Caco-2 (cell line): ENCODE measurements at regions not wholly inside any gene's neighbourhood (a gene's known extent, or its start where the extent isn't known, plus 50 kb on each side); places are given as distances from the start of the nearest gene placed in this dataset.

Source experiments
- BruUV-seq: library from RNA; stranded (reverse); fragments of 400-500 nt; replicated peaks from 2 replicates; lab custom pipeline; 2021; lab: Mats Ljungman, UMichigan
- CTCF ChIA-PET: fragments of 300-600 bp; sonication (Branson Sonifier 250); formaldehyde crosslinking; loops from one replicate; lab custom pipeline; 2022; ENCODE audit warnings: antibody characterized with exemption; lab: Charles Lee
- POLR2A ChIA-PET: fragments of 300-600 bp; sonication (Branson Sonifier 250); formaldehyde crosslinking; loops from one replicate; lab custom pipeline; 2022; ENCODE audit warnings: antibody characterized with exemption; lab: Charles Lee
- DNase-seq, 2 experiments: peaks; one replicate each; pipeline versions ENCODE4 v3.0.0 to v3.0.0-alpha.2; 2020 to 2022
- H3K27me3 ChIP-seq: replicated peaks from 2 replicates; pipeline ENCODE4 v1.6.0; 2011; ENCODE audit warnings: low read length; ENCODE audit not compliant: control insufficient read depth, insufficient read depth
- H3K36me3 ChIP-seq: 2 replicates; pipeline ENCODE4 v1.5.1; 2011; ENCODE audit warnings: low read length; ENCODE audit not compliant: control insufficient read depth, insufficient read depth
- H3K4me1 ChIP-seq: fragments of 250-450 bp; sonication (Bioruptor Pico); 2 replicates; pipeline ENCODE4 v1.5.1; 2020; ENCODE audit warnings: mild to moderate bottlenecking
- H3K4me3 ChIP-seq: 2 replicates; pipeline ENCODE4 v1.5.1; 2011; ENCODE audit warnings: low read depth, mild to moderate bottlenecking, control low read depth, low read length
- H3K9me3 ChIP-seq: fragments of 250-450 bp; sonication (Bioruptor Pico); 2 replicates; pipeline ENCODE4 v1.5.1; 2020; ENCODE audit warnings: mild to moderate bottlenecking, moderate library complexity
- H3K27ac Mint-ChIP-seq: one replicate; pipeline ENCODE4 v1.8.0; 2022; ENCODE audit warnings: mixed read lengths; ENCODE audit not compliant: unreplicated experiment
- H3K27me3 Mint-ChIP-seq: one replicate; pipeline ENCODE4 v1.8.0; 2022; ENCODE audit warnings: mixed read lengths; ENCODE audit not compliant: insufficient read depth, unreplicated experiment
- H3K36me3 Mint-ChIP-seq: one replicate; pipeline ENCODE4 v1.8.0; 2022; ENCODE audit warnings: mild to moderate bottlenecking, mixed read lengths; ENCODE audit not compliant: insufficient read depth, unreplicated experiment
- H3K4me1 Mint-ChIP-seq: one replicate; pipeline ENCODE4 v1.8.0; 2022; ENCODE audit warnings: low read depth, mixed read lengths; ENCODE audit not compliant: unreplicated experiment
- H3K4me3 Mint-ChIP-seq: one replicate; pipeline ENCODE4 v1.8.0; 2022; ENCODE audit warnings: mild to moderate bottlenecking, moderate library complexity, mixed read lengths; ENCODE audit not compliant: unreplicated experiment
- H3K9me3 Mint-ChIP-seq: one replicate; pipeline ENCODE4 v1.8.0; 2022; ENCODE audit warnings: mixed read lengths; ENCODE audit not compliant: unreplicated experiment
- intact Hi-C: fragments of 100-400 bp; cut with micrococcal nuclease; formaldehyde crosslinking; loops from one replicate; pipeline ENCODE4 v1.10.0; 2022; ENCODE audit not compliant: unreplicated experiment
- TF ChIP-seq, protein P1 (sequence below), 2 experiments: fragments of 200-600 bp in 1 of 2; IDR thresholded peaks; 1 replicate in 1 of 2; 2 replicates in 1 of 2; pipeline versions ENCODE4 v1.5.1 to v1.8.0; 2011 to 2022; ENCODE audit warnings: antibody characterized with exemption in 1 of 2, control low read depth in 1 of 2, inconsistent platforms in 1 of 2, low read depth in 1 of 2, low read length in 1 of 2, mild to moderate bottlenecking in 1 of 2, moderate library complexity in 1 of 2; ENCODE audit not compliant: insufficient read depth in 1 of 2, severe bottlenecking in 1 of 2, unreplicated experiment in 1 of 2

- BruUV-seq = no TSS peak
- Mint-ChIP-seq H3K9me3 (no peaks in the 10 kb centered on the region), H3K36me3 (no peaks in the 10 kb centered on the region), H3K4me1 (peaks cover 5% of the 10 kb centered on the region), H3K27me3 (no peaks in the 10 kb centered on the region), H3K27ac (no peak overlapping the region), H3K4me3 (no peak overlapping the region)
- intact Hi-C loops = no loop called here
- Histone ChIP-seq H3K27me3 (no peaks in the 10 kb centered on the region), H3K36me3 (no peaks in the 10 kb centered on the region), H3K9me3 (no peaks in the 10 kb centered on the region), H3K4me1 (no peaks in the 10 kb centered on the region), H3K4me3 (no peak overlapping the region)
- TF ChIP-seq, protein P1, sequence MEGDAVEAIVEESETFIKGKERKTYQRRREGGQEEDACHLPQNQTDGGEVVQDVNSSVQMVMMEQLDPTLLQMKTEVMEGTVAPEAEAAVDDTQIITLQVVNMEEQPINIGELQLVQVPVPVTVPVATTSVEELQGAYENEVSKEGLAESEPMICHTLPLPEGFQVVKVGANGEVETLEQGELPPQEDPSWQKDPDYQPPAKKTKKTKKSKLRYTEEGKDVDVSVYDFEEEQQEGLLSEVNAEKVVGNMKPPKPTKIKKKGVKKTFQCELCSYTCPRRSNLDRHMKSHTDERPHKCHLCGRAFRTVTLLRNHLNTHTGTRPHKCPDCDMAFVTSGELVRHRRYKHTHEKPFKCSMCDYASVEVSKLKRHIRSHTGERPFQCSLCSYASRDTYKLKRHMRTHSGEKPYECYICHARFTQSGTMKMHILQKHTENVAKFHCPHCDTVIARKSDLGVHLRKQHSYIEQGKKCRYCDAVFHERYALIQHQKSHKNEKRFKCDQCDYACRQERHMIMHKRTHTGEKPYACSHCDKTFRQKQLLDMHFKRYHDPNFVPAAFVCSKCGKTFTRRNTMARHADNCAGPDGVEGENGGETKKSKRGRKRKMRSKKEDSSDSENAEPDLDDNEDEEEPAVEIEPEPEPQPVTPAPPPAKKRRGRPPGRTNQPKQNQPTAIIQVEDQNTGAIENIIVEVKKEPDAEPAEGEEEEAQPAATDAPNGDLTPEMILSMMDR (IDR thresholded peaks at IDR 0.05; ENCODE audit: insufficient read depth in 1 of 2, low read depth in 1 of 2, low read length in 1 of 2, severe bottlenecking in 1 of 2, unreplicated experiment in 1 of 2) = no peak
- ChIA-PET CTCF (no interaction called here), POLR2A (no interaction called here)
- no peak for DNase-seq
Measured at GRCh38 chr5:124061663-124062062, 549.7 kb downstream of the CSNK1G3 start.

- no peak overlapping the region for H3K4me3 ChIP-seq
- ChIA-PET CTCF (no interaction called here), POLR2A (no interaction called here)
- intact Hi-C loops = no loop called here
- no TSS peak for BruUV-seq
- H3K4me1 Mint-ChIP-seq = peaks cover 5% of the 10 kb centered on the region
- no peaks in the 10 kb centered on the region for H3K36me3 ChIP-seq
- H3K4me1 ChIP-seq = no peaks in the 10 kb centered on the region
- H3K27me3 ChIP-seq = no peaks in the 10 kb centered on the region
- TF ChIP-seq, protein P1 (IDR thresholded peaks at IDR 0.05; ENCODE audit: insufficient read depth in 1 of 2, low read depth in 1 of 2, low read length in 1 of 2, severe bottlenecking in 1 of 2, unreplicated experiment in 1 of 2) = no peak
- no peaks in the 10 kb centered on the region for H3K9me3 Mint-ChIP-seq
- DNase-seq = no peak
- no peaks in the 10 kb centered on the region for H3K9me3 ChIP-seq
- no peaks in the 10 kb centered on the region for H3K36me3 Mint-ChIP-seq
- H3K4me3 Mint-ChIP-seq = no peak overlapping the region
- H3K27me3 Mint-ChIP-seq = no peaks in the 10 kb centered on the region
- H3K27ac Mint-ChIP-seq = no peak overlapping the region
Measured at GRCh38 chr5:124061068-124061430, 549.1 kb downstream of the CSNK1G3 start.

DNA sequence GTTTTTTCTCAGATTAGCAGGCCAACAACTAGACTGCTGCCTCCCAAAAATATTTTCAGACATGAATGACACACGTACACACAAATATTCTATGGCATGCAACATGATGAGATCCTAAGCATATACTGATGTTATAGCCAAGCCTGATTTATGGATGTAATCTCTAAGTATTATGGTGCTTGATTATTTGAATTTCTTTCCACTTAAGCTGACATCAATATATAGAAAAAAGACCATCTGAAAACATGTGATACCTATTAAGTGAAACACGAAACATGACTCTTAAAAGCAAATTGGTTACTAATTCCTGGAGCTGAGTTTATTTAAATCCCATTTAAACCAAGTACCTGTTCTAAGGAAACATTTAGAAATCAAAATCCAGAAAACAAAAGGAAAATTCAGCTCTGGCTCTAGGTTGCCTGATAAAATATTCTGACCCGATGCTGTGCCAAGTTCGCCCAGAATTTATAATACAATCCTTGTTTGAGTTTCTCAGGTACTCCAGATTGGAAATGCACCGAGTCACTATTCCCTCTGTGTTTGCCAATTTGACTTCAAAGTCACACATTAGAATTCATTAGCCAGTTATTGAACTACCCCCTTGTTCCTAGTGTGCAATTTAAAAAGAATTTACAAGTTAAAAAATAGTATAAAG lies 548.6 kb downstream of the CSNK1G3 start:
- Mint-ChIP-seq H3K36me3 (no peaks in the 10 kb centered on the region), H3K27me3 (no peaks in the 10 kb centered on the region), H3K9me3 (no peaks in the 10 kb centered on the region), H3K4me3 (no peak overlapping the region), H3K27ac (no peak overlapping the region), H3K4me1 (peaks cover 5% of the 10 kb centered on the region)
- TF ChIP-seq, protein P1 (IDR thresholded peaks at IDR 0.05; ENCODE audit: insufficient read depth in 1 of 2, low read depth in 1 of 2, low read length in 1 of 2, severe bottlenecking in 1 of 2, unreplicated experiment in 1 of 2) = no peak
- DNase-seq = no peak
- intact Hi-C loops = no loop called here
- no peaks in the 10 kb centered on the region for H3K4me1 ChIP-seq
- H3K9me3 ChIP-seq = no peaks in the 10 kb centered on the region
- H3K4me3 ChIP-seq = no peak overlapping the region
- CTCF ChIA-PET = no interaction called here
- H3K27me3 ChIP-seq = no peaks in the 10 kb centered on the region
- H3K36me3 ChIP-seq = no peaks in the 10 kb centered on the region
- BruUV-seq = no TSS peak
- POLR2A ChIA-PET = no interaction called here
